IPS-20b (cell line): ENCODE measurements at regions not wholly inside any gene's neighbourhood (a gene's known extent, or its start where the extent isn't known, plus 50 kb on each side); places are given as distances from the start of the nearest gene placed in this dataset.
"Not testable (repeated sequence)": the region's sequence is repeated elsewhere in the genome, so short reads cannot be mapped to it uniquely, and the experiment has no call there.

Experiments
- H3K27ac ChIP-seq: one replicate; pipeline ENCODE4 v1.5.1; 2013; ENCODE audit warnings: low read length
- H3K27me3 ChIP-seq: 2 replicates; pipeline ENCODE4 v1.6.1; 2013; ENCODE audit warnings: mild to moderate bottlenecking, low read length, inconsistent platforms; ENCODE audit not compliant: insufficient read depth
- H3K36me3 ChIP-seq: 2 replicates; pipeline ENCODE4 v1.6.1; 2013; ENCODE audit warnings: low read depth, mild to moderate bottlenecking, inconsistent platforms, low read length, moderate library complexity; ENCODE audit not compliant: insufficient read depth
- H3K4me1 ChIP-seq: 2 replicates; pipeline ENCODE4 v1.6.1; 2013; ENCODE audit warnings: mild to moderate bottlenecking, control low read depth, inconsistent platforms, low read length, moderate library complexity; ENCODE audit not compliant: insufficient read depth
- H3K4me3 ChIP-seq: 2 replicates; pipeline ENCODE4 v1.5.1; 2013; ENCODE audit warnings: mild to moderate bottlenecking, low read length, inconsistent platforms
- H3K9ac ChIP-seq: 2 replicates; pipeline ENCODE4 v1.6.1; 2013; ENCODE audit warnings: low read depth, mild to moderate bottlenecking, inconsistent platforms, low read length, moderate library complexity
- H3K9me3 ChIP-seq: 2 replicates; pipeline ENCODE4 v1.6.1; 2013; ENCODE audit warnings: mild to moderate bottlenecking, low read depth, low read length, inconsistent platforms; ENCODE audit not compliant: insufficient read depth

DNA sequence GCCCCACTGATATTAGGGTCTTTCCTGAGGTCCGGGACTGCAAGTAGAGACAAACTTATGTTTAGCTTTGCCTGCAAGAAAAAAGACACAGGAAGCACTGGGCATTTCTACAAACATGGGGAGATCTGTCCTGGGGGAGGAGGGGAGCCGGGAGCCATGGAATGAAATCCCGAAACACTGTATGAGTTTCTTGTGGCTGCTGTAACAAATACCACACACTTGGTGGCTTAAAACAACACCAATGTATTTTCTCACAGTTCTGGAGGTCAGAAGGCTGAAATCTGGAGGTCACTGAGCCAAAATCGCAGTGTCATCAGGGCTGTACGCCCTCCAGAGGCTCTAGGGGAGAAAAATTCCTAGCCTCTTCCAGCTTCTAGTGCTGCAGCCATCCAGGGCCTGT lies 114.0 kb upstream of the CHST15 start:
- H3K9me3 ChIP-seq, result no peaks in the 10 kb centered on the region
- no peak overlapping the region for H3K4me3 ChIP-seq
- no peak overlapping the region for H3K27ac ChIP-seq
- H3K36me3 ChIP-seq, result no peaks in the 10 kb centered on the region
- H3K9ac ChIP-seq, result no peak overlapping the region
- no peaks in the 10 kb centered on the region for H3K4me1 ChIP-seq
- no peaks in the 10 kb centered on the region for H3K27me3 ChIP-seq

- H3K4me1 ChIP-seq, result no peaks in the 10 kb centered on the region
- H3K4me3 ChIP-seq, result no peak overlapping the region
- no peaks in the 10 kb centered on the region for H3K27me3 ChIP-seq
Observed at GRCh38 chr10:124206616-124207015, 113.2 kb upstream of the CHST15 start.

DNA sequence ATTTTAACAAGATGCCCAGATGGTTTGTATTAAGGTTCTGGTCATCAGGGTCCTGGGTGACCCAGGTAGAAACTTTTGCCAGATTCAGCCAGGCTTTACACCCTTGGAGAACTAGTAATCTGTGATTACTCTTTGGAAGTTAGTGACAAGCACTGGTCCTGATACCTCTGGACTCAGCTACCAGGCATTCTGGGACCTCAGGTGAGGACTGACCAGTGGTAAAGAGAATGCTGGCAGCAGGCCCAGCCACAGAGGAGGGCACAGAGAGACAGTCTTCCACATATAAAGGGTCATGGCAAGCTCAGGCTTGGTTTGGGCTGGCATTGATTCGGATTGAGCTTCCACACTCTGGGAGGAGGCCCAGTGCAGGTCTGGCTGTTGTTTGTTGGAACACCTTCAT lies 112.0 kb upstream of the CHST15 start:
- H3K36me3 ChIP-seq, result no peaks in the 10 kb centered on the region
- H3K9ac ChIP-seq, result no peak overlapping the region
- no peak overlapping the region for H3K27ac ChIP-seq
- no peaks in the 10 kb centered on the region for H3K9me3 ChIP-seq
- no peak overlapping the region for H3K4me3 ChIP-seq
- no peaks in the 10 kb centered on the region for H3K27me3 ChIP-seq
- H3K4me1 ChIP-seq, result no peaks in the 10 kb centered on the region

More at GRCh38 chr10:124206616-124207015, 113.2 kb upstream of the CHST15 start:
- H3K9ac ChIP-seq, result no peak overlapping the region
- H3K36me3 ChIP-seq, result no peaks in the 10 kb centered on the region
- no peak overlapping the region for H3K27ac ChIP-seq
- H3K9me3 ChIP-seq, result no peaks in the 10 kb centered on the region

DNA sequence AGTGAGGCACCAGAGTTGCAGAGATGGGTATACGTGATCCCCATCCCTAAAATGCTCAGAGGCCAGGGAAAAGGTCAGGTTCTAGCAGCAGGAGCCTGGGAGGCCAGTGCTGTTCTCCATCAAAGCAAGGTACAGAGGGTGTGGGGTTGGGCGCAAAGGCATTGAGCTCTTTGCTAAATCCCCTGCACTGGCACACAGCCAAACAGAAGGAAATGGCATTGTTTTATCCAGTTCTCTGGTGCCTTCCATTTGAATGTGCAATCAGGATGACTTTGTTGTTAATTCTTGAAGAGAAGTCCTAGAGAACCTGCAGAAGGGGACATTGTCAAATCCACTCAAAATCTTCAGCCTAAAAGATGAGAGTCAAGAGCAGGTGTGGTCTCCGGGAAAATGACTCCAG lies 111.3 kb upstream of the CHST15 start:
- no peak overlapping the region for H3K9ac ChIP-seq
- no peak overlapping the region for H3K4me3 ChIP-seq
- no peaks in the 10 kb centered on the region for H3K4me1 ChIP-seq
- no peak overlapping the region for H3K27ac ChIP-seq
- H3K9me3 ChIP-seq, result no peaks in the 10 kb centered on the region
- H3K27me3 ChIP-seq, result no peaks in the 10 kb centered on the region
- H3K36me3 ChIP-seq, result no peaks in the 10 kb centered on the region

GRCh38 chr10:124200011-124200410 lies 106.6 kb upstream of the CHST15 start:
- Histone ChIP-seq H3K4me3 (no peak overlapping the region), H3K9me3 (no peaks in the 10 kb centered on the region), H3K4me1 (no peaks in the 10 kb centered on the region; the same call in 1 of the 2 replicates), H3K9ac (no peak overlapping the region), H3K36me3 (no peaks in the 10 kb centered on the region), H3K27ac (no peak overlapping the region), H3K27me3 (no peaks in the 10 kb centered on the region)

GRCh38 chr10:124198871-124199270 lies 105.5 kb upstream of the CHST15 start:
- no peak overlapping the region for H3K27ac ChIP-seq
- no peak overlapping the region for H3K4me3 ChIP-seq
- no peak overlapping the region for H3K9ac ChIP-seq
- H3K36me3 ChIP-seq, result no peaks in the 10 kb centered on the region
- no peaks in the 10 kb centered on the region for H3K27me3 ChIP-seq
- H3K9me3 ChIP-seq, result no peaks in the 10 kb centered on the region
- H3K4me1 ChIP-seq, result no peaks in the 10 kb centered on the region; the same call in 1 of the 2 replicates

DNA sequence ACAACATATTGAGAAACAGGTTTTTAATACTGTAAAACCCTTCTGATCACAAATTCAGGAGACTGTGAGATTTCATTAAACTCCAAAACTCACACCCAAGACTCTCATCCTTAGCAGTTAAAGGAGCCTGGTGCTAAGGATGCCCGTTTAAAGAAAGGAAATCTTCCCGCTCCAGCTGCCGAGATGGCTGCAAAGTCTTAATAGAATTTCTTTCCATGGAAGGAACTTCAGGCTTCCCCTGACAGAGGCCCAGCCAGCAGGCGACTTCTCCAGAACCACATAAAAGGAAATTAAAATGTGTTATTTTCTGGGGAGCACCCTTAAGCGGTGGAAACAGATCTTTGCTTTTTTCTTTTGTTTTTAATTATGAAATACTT lies 104.7 kb upstream of the CHST15 start:
- no peak overlapping the region for H3K9ac ChIP-seq
- no peaks in the 10 kb centered on the region for H3K27me3 ChIP-seq
- no peaks in the 10 kb centered on the region for H3K9me3 ChIP-seq
- no peaks in the 10 kb centered on the region; the same call in 1 of the 2 replicates for H3K4me1 ChIP-seq
- no peaks in the 10 kb centered on the region for H3K36me3 ChIP-seq
- no peak overlapping the region for H3K27ac ChIP-seq
- H3K4me3 ChIP-seq, result no peak overlapping the region

GRCh38 chr10:124197371-124198124 lies 104.2 kb upstream of the CHST15 start:
- H3K9ac ChIP-seq, result no peak overlapping the region
- H3K27me3 ChIP-seq, result no peaks in the 10 kb centered on the region
- no peaks in the 10 kb centered on the region for H3K9me3 ChIP-seq
- H3K4me3 ChIP-seq, result no peak overlapping the region
- H3K36me3 ChIP-seq, result no peaks in the 10 kb centered on the region
- peak overlapping the region; percentile 27 for H3K27ac ChIP-seq
- H3K4me1 ChIP-seq, result no peaks in the 10 kb centered on the region; the same call in 1 of the 2 replicates

- H3K4me3 ChIP-seq, result no peak overlapping the region
- H3K4me1 ChIP-seq, result no peaks in the 10 kb centered on the region; the same call in 1 of the 2 replicates
- H3K27ac ChIP-seq, result no peak overlapping the region
- H3K9ac ChIP-seq, result no peak overlapping the region
- H3K27me3 ChIP-seq, result no peaks in the 10 kb centered on the region
- H3K9me3 ChIP-seq, result no peaks in the 10 kb centered on the region
- no peaks in the 10 kb centered on the region for H3K36me3 ChIP-seq
Observed at GRCh38 chr10:124196659-124197058, 103.3 kb upstream of the CHST15 start.

DNA sequence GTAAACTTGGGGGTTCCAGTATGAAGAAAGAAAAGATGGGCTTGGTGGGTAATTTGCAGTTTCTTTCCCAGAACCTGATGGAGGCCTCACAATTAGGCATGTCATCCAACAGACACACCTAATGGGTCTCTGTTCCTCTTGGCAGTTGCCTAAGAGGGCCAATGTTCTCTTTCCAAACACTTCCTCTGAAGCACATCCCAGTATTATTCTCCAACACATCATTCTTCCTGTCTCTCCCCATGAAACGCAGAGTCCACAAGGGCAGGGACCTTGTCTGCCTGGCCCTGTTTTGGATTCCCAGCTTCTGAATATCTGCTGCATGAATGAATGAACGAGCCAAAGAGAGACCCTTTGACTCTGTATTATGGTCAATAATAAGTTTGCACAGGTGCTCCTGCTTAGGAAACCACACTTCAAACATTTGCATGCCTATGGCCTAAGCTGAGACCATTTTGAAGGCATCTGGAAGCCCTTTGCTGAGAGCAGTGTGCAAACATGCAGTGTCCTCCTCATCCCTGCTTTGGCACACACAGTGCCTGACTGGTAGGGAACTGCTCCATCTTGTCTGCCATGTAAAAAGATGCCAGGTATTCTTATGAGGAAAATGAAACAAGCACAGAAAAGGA lies 100.9 kb upstream of the CHST15 start:
- no peaks in the 10 kb centered on the region for H3K27me3 ChIP-seq
- no peak overlapping the region for H3K9ac ChIP-seq
- no peaks in the 10 kb centered on the region for H3K36me3 ChIP-seq
- H3K27ac ChIP-seq, result no peak overlapping the region
- H3K9me3 ChIP-seq, result no peaks in the 10 kb centered on the region
- H3K4me3 ChIP-seq, result no peak overlapping the region
- no peaks in the 10 kb centered on the region; the same call in 1 of the 2 replicates for H3K4me1 ChIP-seq

- Histone ChIP-seq H3K9ac (no peak overlapping the region), H3K27me3 (no peaks in the 10 kb centered on the region), H3K36me3 (no peaks in the 10 kb centered on the region), H3K4me3 (no peak overlapping the region), H3K9me3 (no peaks in the 10 kb centered on the region), H3K27ac (no peak overlapping the region), H3K4me1 (no peaks in the 10 kb centered on the region; the same call in 1 of the 2 replicates)
Observed at GRCh38 chr10:124193309-124193696, 99.9 kb upstream of the CHST15 start.

DNA sequence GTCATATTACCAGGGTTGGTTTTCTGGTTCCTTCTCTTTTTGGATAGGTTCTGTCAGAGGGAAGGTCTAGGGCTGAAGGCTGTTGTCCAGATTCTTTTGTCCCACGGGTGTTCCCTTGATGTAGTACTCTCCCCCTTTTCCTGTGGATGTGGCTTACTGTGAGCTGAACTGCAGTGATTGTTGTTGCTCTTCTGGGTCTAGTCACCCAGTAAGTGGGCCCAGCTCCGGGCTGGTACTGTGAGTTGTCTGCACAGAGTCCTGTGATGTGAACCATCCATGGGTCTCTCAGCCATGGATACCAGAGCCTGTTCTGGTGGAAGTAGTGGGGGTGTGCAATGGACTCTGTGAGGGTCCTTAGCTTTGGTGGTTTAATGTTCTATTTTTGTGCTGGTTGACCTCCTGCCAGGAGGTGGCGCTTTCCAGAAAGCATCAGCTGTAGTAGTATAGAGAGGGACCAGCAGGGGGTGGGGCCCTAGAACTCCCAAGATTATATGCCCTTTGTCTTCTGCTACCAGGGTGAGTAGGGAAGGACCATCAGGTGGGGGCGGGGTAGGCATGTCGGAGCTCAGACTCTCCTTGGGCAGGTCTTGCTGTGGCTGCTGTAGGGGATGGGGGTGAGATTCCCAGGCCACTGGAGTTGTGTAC lies 99.4 kb upstream of the CHST15 start:
- H3K27me3 ChIP-seq, H3K4me3 ChIP-seq, H3K27ac ChIP-seq, H3K4me1 ChIP-seq, H3K9me3 ChIP-seq, H3K36me3 ChIP-seq, H3K9ac ChIP-seq: not testable (repeated sequence)
